ENCODE measurements at regions not wholly inside any gene's neighbourhood (a gene's known extent, or its start where the extent isn't known, plus 50 kb on each side); places are given as distances from the start of the nearest gene placed in this dataset.

DNA sequence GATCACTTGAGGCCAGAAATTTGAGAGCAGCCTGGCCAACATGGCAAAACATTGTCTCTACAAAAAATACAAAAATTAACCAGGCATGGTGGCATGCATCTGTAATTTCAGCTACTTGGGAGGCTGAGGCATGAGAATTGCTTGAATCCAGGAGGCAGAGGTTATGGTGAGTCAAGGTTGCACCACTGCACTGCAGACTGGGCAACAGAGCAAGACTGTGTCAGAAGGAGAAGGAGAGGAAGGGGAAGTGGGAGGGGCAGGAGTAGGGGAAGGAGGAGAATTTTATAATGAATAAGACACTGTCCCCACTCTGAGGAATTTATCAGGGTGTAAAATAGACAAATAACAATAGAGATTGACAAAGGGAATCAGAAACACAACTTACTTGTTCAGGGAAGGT is 440.6 kb upstream of the DYNLRB2 start:
- TF ChIP-seq, protein P1, sequence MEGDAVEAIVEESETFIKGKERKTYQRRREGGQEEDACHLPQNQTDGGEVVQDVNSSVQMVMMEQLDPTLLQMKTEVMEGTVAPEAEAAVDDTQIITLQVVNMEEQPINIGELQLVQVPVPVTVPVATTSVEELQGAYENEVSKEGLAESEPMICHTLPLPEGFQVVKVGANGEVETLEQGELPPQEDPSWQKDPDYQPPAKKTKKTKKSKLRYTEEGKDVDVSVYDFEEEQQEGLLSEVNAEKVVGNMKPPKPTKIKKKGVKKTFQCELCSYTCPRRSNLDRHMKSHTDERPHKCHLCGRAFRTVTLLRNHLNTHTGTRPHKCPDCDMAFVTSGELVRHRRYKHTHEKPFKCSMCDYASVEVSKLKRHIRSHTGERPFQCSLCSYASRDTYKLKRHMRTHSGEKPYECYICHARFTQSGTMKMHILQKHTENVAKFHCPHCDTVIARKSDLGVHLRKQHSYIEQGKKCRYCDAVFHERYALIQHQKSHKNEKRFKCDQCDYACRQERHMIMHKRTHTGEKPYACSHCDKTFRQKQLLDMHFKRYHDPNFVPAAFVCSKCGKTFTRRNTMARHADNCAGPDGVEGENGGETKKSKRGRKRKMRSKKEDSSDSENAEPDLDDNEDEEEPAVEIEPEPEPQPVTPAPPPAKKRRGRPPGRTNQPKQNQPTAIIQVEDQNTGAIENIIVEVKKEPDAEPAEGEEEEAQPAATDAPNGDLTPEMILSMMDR (conservative IDR thresholded peaks at IDR 0.05; ENCODE audit: low read length), result no peak
- no peak for TF ChIP-seq EZH2phosphoT487 (IDR thresholded peaks at IDR 0.05; ENCODE audit: borderline replicate concordance)
